Activated T-helper 1 cell treated with anti-CD3 and anti-CD28 coated beads, Interleukin-12 subunit alpha, Interleukin-12 subunit beta, Interleukin-2, Interleukin-4 antibody, amounts not matched to agents 30 ng/mL and 10 ng/mL and 1 ng/mL, durations not matched to agents 14 hours and 24 hours and 36 hours (primary cell): ENCODE measurements at regions not wholly inside any gene's neighbourhood (a gene's known extent, or its start where the extent isn't known, plus 50 kb on each side); places are given as distances from the start of the nearest gene placed in this dataset.

Experiments
- DNase-seq: peaks from one replicate; pipeline ENCODE4 v3.0.0; 2021; ENCODE audit warnings: low spot score
- H3K27ac Mint-ChIP-seq: one replicate; pipeline ENCODE4 v1.8.0; 2021; ENCODE audit warnings: mild to moderate bottlenecking, mixed read lengths
- H3K27me3 Mint-ChIP-seq: one replicate; pipeline ENCODE4 v1.8.0; 2022; ENCODE audit warnings: mild to moderate bottlenecking, moderate library complexity, mixed read lengths; ENCODE audit not compliant: insufficient read depth
- H3K36me3 Mint-ChIP-seq: one replicate; pipeline ENCODE4 v1.8.0; 2021; ENCODE audit warnings: low read depth, mixed read lengths
- H3K4me1 Mint-ChIP-seq: one replicate; pipeline ENCODE4 v1.8.0; 2021; ENCODE audit warnings: low read depth, mixed read lengths
- H3K4me3 Mint-ChIP-seq: one replicate; pipeline ENCODE4 v1.8.0; 2021; ENCODE audit warnings: mild to moderate bottlenecking, moderate library complexity, mixed read lengths
- H3K9me3 Mint-ChIP-seq: one replicate; pipeline ENCODE4 v1.8.0; 2021; ENCODE audit warnings: mixed read lengths
- intact Hi-C: fragments of 100-400 bp; cut with micrococcal nuclease; formaldehyde crosslinking; loops from one replicate; pipeline ENCODE4 v1.15.1; 2024

- H3K9me3 Mint-ChIP-seq = peaks cover 11% of the 10 kb centered on the region
- intact Hi-C loops = no loop called here
- no peak for DNase-seq
- H3K36me3 Mint-ChIP-seq = no peaks in the 10 kb centered on the region
- H3K4me3 Mint-ChIP-seq = no peak overlapping the region
- no peaks in the 10 kb centered on the region for H3K27me3 Mint-ChIP-seq
- no peaks in the 10 kb centered on the region for H3K4me1 Mint-ChIP-seq
- no peak overlapping the region for H3K27ac Mint-ChIP-seq
Measured at GRCh38 chr13:21938636-21939035, 267.8 kb downstream of the FGF9 start.

- no peaks in the 10 kb centered on the region for H3K4me1 Mint-ChIP-seq
- peaks cover 30% of the 10 kb centered on the region for H3K9me3 Mint-ChIP-seq
- H3K4me3 Mint-ChIP-seq = no peak overlapping the region
- intact Hi-C loops = no loop called here
- H3K27ac Mint-ChIP-seq = no peak overlapping the region
- H3K36me3 Mint-ChIP-seq = no peaks in the 10 kb centered on the region
- no peak for DNase-seq
- H3K27me3 Mint-ChIP-seq = no peaks in the 10 kb centered on the region
Measured at GRCh38 chr13:21942061-21942460, 271.2 kb downstream of the FGF9 start.

GRCh38 chr13:21944610-21945009, 273.7 kb downstream of the FGF9 start:
- Mint-ChIP-seq H3K36me3 (no peaks in the 10 kb centered on the region), H3K27me3 (no peaks in the 10 kb centered on the region), H3K4me1 (no peaks in the 10 kb centered on the region), H3K9me3 (peaks cover 30% of the 10 kb centered on the region), H3K4me3 (no peak overlapping the region), H3K27ac (no peak overlapping the region)
- no peak for DNase-seq
- intact Hi-C loops = no loop called here

GRCh38 chr13:21945195-21945594, 274.3 kb downstream of the FGF9 start:
- no peaks in the 10 kb centered on the region for H3K27me3 Mint-ChIP-seq
- DNase-seq = no peak
- no peak overlapping the region for H3K4me3 Mint-ChIP-seq
- peaks cover 30% of the 10 kb centered on the region for H3K9me3 Mint-ChIP-seq
- H3K4me1 Mint-ChIP-seq = no peaks in the 10 kb centered on the region
- H3K27ac Mint-ChIP-seq = no peak overlapping the region
- no peaks in the 10 kb centered on the region for H3K36me3 Mint-ChIP-seq
- intact Hi-C loops = no loop called here

GRCh38 chr13:21946964-21947363, 276.1 kb downstream of the FGF9 start:
- Mint-ChIP-seq H3K27me3 (no peaks in the 10 kb centered on the region), H3K4me1 (no peaks in the 10 kb centered on the region), H3K36me3 (no peaks in the 10 kb centered on the region), H3K9me3 (peaks cover 30% of the 10 kb centered on the region), H3K4me3 (no peak overlapping the region), H3K27ac (no peak overlapping the region)
- DNase-seq = no peak
- intact Hi-C loops = no loop called here

GRCh38 chr13:21948769-21949474, 278.0 kb downstream of the FGF9 start:
- Mint-ChIP-seq H3K4me1 (no peaks in the 10 kb centered on the region), H3K27me3 (no peaks in the 10 kb centered on the region), H3K4me3 (no peak overlapping the region), H3K36me3 (no peaks in the 10 kb centered on the region), H3K9me3 (peaks cover 16% of the 10 kb centered on the region), H3K27ac (no peak overlapping the region)
- intact Hi-C loops = no loop called here
- no peak for DNase-seq

- Mint-ChIP-seq H3K4me1 (no peaks in the 10 kb centered on the region), H3K4me3 (no peak overlapping the region), H3K27ac (no peak overlapping the region), H3K27me3 (no peaks in the 10 kb centered on the region), H3K9me3 (peaks cover 11% of the 10 kb centered on the region), H3K36me3 (no peaks in the 10 kb centered on the region)
- intact Hi-C loops = no loop called here
- no peak for DNase-seq
Measured at GRCh38 chr13:21949818-21950429, 279.1 kb downstream of the FGF9 start.

GRCh38 chr13:21956666-21957065, 285.8 kb downstream of the FGF9 start:
- Mint-ChIP-seq H3K27me3 (peaks cover 2% of the 10 kb centered on the region), H3K27ac (no peak overlapping the region), H3K4me1 (no peaks in the 10 kb centered on the region), H3K36me3 (no peaks in the 10 kb centered on the region), H3K9me3 (peaks cover 21% of the 10 kb centered on the region), H3K4me3 (no peak overlapping the region)
- DNase-seq = no peak
- intact Hi-C loops = no loop called here

GRCh38 chr13:21957833-21958232, 287.0 kb downstream of the FGF9 start:
- Mint-ChIP-seq H3K36me3 (no peaks in the 10 kb centered on the region), H3K27ac (no peak overlapping the region), H3K27me3 (peaks cover 2% of the 10 kb centered on the region), H3K4me1 (no peaks in the 10 kb centered on the region), H3K4me3 (no peak overlapping the region), H3K9me3 (peaks cover 21% of the 10 kb centered on the region)
- DNase-seq = no peak
- intact Hi-C loops = no loop called here

GRCh38 chr13:21960108-21960507, 289.2 kb downstream of the FGF9 start:
- H3K27me3 Mint-ChIP-seq = peaks cover 4% of the 10 kb centered on the region
- peaks cover 22% of the 10 kb centered on the region for H3K9me3 Mint-ChIP-seq
- H3K4me3 Mint-ChIP-seq = no peak overlapping the region
- no peak for DNase-seq
- intact Hi-C loops = no loop called here
- no peaks in the 10 kb centered on the region for H3K4me1 Mint-ChIP-seq
- H3K27ac Mint-ChIP-seq = no peak overlapping the region
- no peaks in the 10 kb centered on the region for H3K36me3 Mint-ChIP-seq

- no peaks in the 10 kb centered on the region for H3K36me3 Mint-ChIP-seq
- H3K4me1 Mint-ChIP-seq = no peaks in the 10 kb centered on the region
- H3K9me3 Mint-ChIP-seq = peaks cover 14% of the 10 kb centered on the region
- H3K27ac Mint-ChIP-seq = no peak overlapping the region
- peaks cover 4% of the 10 kb centered on the region for H3K27me3 Mint-ChIP-seq
- no peak overlapping the region for H3K4me3 Mint-ChIP-seq
- intact Hi-C loops = no loop called here
- no peak for DNase-seq
Measured at GRCh38 chr13:21964686-21965085, 293.8 kb downstream of the FGF9 start.

GRCh38 chr13:21965095-21965494, 294.2 kb downstream of the FGF9 start:
- DNase-seq = no peak
- Mint-ChIP-seq H3K27me3 (peaks cover 4% of the 10 kb centered on the region), H3K36me3 (no peaks in the 10 kb centered on the region), H3K27ac (no peak overlapping the region), H3K4me3 (no peak overlapping the region), H3K9me3 (peaks cover 12% of the 10 kb centered on the region), H3K4me1 (no peaks in the 10 kb centered on the region)
- intact Hi-C loops = no loop called here

GRCh38 chr13:21966014-21966413, 295.1 kb downstream of the FGF9 start:
- H3K27ac Mint-ChIP-seq = no peak overlapping the region
- no peaks in the 10 kb centered on the region for H3K4me1 Mint-ChIP-seq
- no peak for DNase-seq
- peaks cover 4% of the 10 kb centered on the region for H3K27me3 Mint-ChIP-seq
- H3K36me3 Mint-ChIP-seq = no peaks in the 10 kb centered on the region
- peaks cover 9% of the 10 kb centered on the region for H3K9me3 Mint-ChIP-seq
- intact Hi-C loops = no loop called here
- no peak overlapping the region for H3K4me3 Mint-ChIP-seq

GRCh38 chr13:21967871-21968270, 297.0 kb downstream of the FGF9 start:
- Mint-ChIP-seq H3K4me3 (no peak overlapping the region), H3K27me3 (peaks cover 2% of the 10 kb centered on the region), H3K4me1 (no peaks in the 10 kb centered on the region), H3K27ac (no peak overlapping the region), H3K36me3 (no peaks in the 10 kb centered on the region), H3K9me3 (peaks cover 3% of the 10 kb centered on the region)
- intact Hi-C loops = no loop called here
- no peak for DNase-seq
